GM12878 (cell line): ENCODE measurements at regions not wholly inside any gene's neighbourhood (a gene's known extent, or its start where the extent isn't known, plus 50 kb on each side); places are given as distances from the start of the nearest gene placed in this dataset.

Experiments used
- ATAC-seq: fragments of 200-7000 bp; cut with Tn5 transposase; 3 replicates; pipeline ENCODE4 v1.9.1; 2020; ENCODE audit warnings: mild to moderate bottlenecking, moderate library complexity
- BruUV-seq: library from RNA; stranded (reverse); fragments of 400-500 nt; replicated peaks from 2 replicates; lab custom pipeline; 2021; lab: Mats Ljungman, UMichigan
- CTCF ChIA-PET: fragments of 300-600 bp; sonication (Branson Sonifier 250); formaldehyde crosslinking; extraction: SDS; loops from one replicate; lab custom pipeline; 2021; ENCODE audit warnings: inconsistent platforms; lab: Yijun Ruan, JAX
- POLR2A ChIA-PET: fragments of 350-600 bp; formaldehyde crosslinking; extraction: SDS; loops from one replicate; lab custom pipeline; 2021; ENCODE audit warnings: inconsistent platforms; lab: Charles Lee
- RAD21 ChIA-PET: fragments of 300-600 bp; sonication (Branson Sonifier 250); formaldehyde crosslinking; loops from one replicate; lab custom pipeline; 2023; ENCODE audit warnings: antibody characterized with exemption; ENCODE audit not compliant: unreplicated experiment; lab: Charles Lee
- SMC1A ChIA-PET: fragments of 300-600 bp; sonication (Branson Sonifier 250); formaldehyde crosslinking; loops from one replicate; lab custom pipeline; 2023; ENCODE audit not compliant: unreplicated experiment, uncharacterized antibody; lab: Charles Lee
- DNase-seq: peaks from one replicate; pipeline ENCODE4 v3.0.0-alpha.2; 2011; ENCODE audit warnings: low read depth, low spot score
- FAIRE-seq: peaks from 3 replicates; lab custom pipeline; 2011; peaks lifted over from hg19 to GRCh38; lab: Jason Lieb, UNC
- H2AFZ ChIP-seq: 2 replicates; pipeline ENCODE4 v1.6.0; 2011; ENCODE audit warnings: low read depth, low read length, control low read depth; ENCODE audit not compliant: control insufficient read depth
- H3K27ac ChIP-seq: 2 replicates; pipeline ENCODE4 v1.5.1; 2011; ENCODE audit warnings: control low read depth; ENCODE audit not compliant: control insufficient read depth, insufficient read depth
- H3K27me3 ChIP-seq, 2 experiments: replicated peaks in 1 of 2; 2 replicates each; pipeline versions ENCODE4 v1.6.0 to v1.6.1; 2011; ENCODE audit warnings: low read length in 1 of 2; ENCODE audit not compliant: control insufficient read depth in 2 of 2, insufficient read depth in 2 of 2
- H3K36me3 ChIP-seq, 2 experiments: 2 replicates each; pipeline ENCODE4 v1.5.1; 2011; ENCODE audit warnings: low read length in 1 of 2; ENCODE audit not compliant: control insufficient read depth in 2 of 2, insufficient read depth in 2 of 2
- H3K4me1 ChIP-seq: 2 replicates; pipeline ENCODE4 v1.6.1; 2011; ENCODE audit warnings: mild to moderate bottlenecking, low read length, moderate library complexity, mixed read lengths; ENCODE audit not compliant: control insufficient read depth, insufficient read depth
- H3K4me2 ChIP-seq: 2 replicates; pipeline ENCODE4 v1.6.0; 2011; ENCODE audit warnings: control low read depth; ENCODE audit not compliant: control insufficient read depth, insufficient read depth
- H3K4me3 ChIP-seq: fragments of 200-600 bp; sonication (generic); 2 replicates; pipeline ENCODE4 v1.5.1; 2016
- H3K79me2 ChIP-seq: 2 replicates; pipeline ENCODE4 v1.6.0; 2011; ENCODE audit warnings: low read length; ENCODE audit not compliant: control insufficient read depth, insufficient read depth
- H3K9ac ChIP-seq: 2 replicates; pipeline ENCODE4 v1.8.0; 2011; ENCODE audit warnings: low read length, control low read depth, mixed read lengths; ENCODE audit not compliant: control insufficient read depth, insufficient read depth
- H3K9me3 ChIP-seq: replicated peaks from 3 replicates; pipeline ENCODE4 v1.5.1; 2011; ENCODE audit warnings: mild to moderate bottlenecking, low read length; ENCODE audit not compliant: control insufficient read depth, insufficient read depth
- H4K20me1 ChIP-seq: 2 replicates; pipeline ENCODE4 v1.6.0; 2011; ENCODE audit not compliant: control insufficient read depth, insufficient read depth
- ATF3 ChIP-seq: IDR thresholded peaks from 2 replicates; pipeline ENCODE4 v1.6.1; 2011; ENCODE audit warnings: low read depth, mild to moderate bottlenecking, low read length, moderate library complexity, borderline replicate concordance; ENCODE audit errors: extremely low read depth
- CBFB ChIP-seq: IDR thresholded peaks from 2 replicates; pipeline ENCODE4 v1.6.1; 2016; ENCODE audit warnings: antibody characterized with exemption, low read depth
- GABPA ChIP-seq: IDR thresholded peaks from 2 replicates; pipeline ENCODE4 v1.6.1; 2014; ENCODE audit warnings: antibody characterized with exemption, low read depth, mild to moderate bottlenecking, inconsistent platforms
- IKZF2 ChIP-seq, 2 experiments: fragments of 450-650 bp; IDR thresholded peaks; 2 replicates each; pipeline ENCODE4 v1.6.1; 2017; ENCODE audit warnings: mild to moderate bottlenecking in 2 of 2, moderate library complexity in 2 of 2
- MEF2A ChIP-seq: IDR thresholded peaks from 2 replicates; pipeline ENCODE4 v1.6.1; 2011; ENCODE audit warnings: low read depth, mild to moderate bottlenecking, low read length, moderate library complexity; ENCODE audit not compliant: insufficient read depth
- MYC ChIP-seq: IDR thresholded peaks from 2 replicates; pipeline ENCODE4 v1.6.1; 2011; ENCODE audit warnings: mild to moderate bottlenecking, low read length, moderate library complexity, inconsistent platforms; ENCODE audit not compliant: insufficient read depth, insufficient replicate concordance, insufficient read length, severe bottlenecking
- TBL1XR1 ChIP-seq: IDR thresholded peaks from 2 replicates; pipeline ENCODE4 v1.6.1; 2012; ENCODE audit warnings: low read depth, low read length, improper control_type of control experiment
- TCF7 ChIP-seq: IDR thresholded peaks from 2 replicates; pipeline ENCODE4 v1.6.1; 2014; ENCODE audit warnings: antibody characterized with exemption, borderline replicate concordance
- ZSCAN29 ChIP-seq: fragments of 450-650 bp; IDR thresholded peaks from 2 replicates; pipeline ENCODE4 v1.6.1; 2017; ENCODE audit warnings: mild to moderate bottlenecking, moderate library complexity
- WGBS: methylation state at CpG from one replicate; pipeline ENCODE4 v1.1.6; 2016; ENCODE audit warnings: low lambda C conversion rate; ENCODE audit not compliant: insufficient replicate concordance, insufficient coverage; ENCODE audit errors: missing lambda C conversion rate; 5-methylcytosine and 5-hydroxymethylcytosine counted together
- in situ Hi-C: fragments of 300-500 bp; cut with MboI; formaldehyde crosslinking; loops from 9 replicates; pipeline ENCODE4 v1.14.3; 2018; ENCODE audit warnings: mixed read lengths
- intact Hi-C: fragments of 100-400 bp; cut with micrococcal nuclease; formaldehyde crosslinking; loops from one replicate; pipeline ENCODE4 v1.14.2; 2022; ENCODE audit not compliant: unreplicated experiment
- TF ChIP-seq, protein P1 (sequence below): fragments of 450-650 bp; IDR thresholded peaks from 2 replicates; pipeline ENCODE4 v1.6.1; 2017; ENCODE audit warnings: antibody characterized with exemption, mild to moderate bottlenecking, moderate library complexity

DNA sequence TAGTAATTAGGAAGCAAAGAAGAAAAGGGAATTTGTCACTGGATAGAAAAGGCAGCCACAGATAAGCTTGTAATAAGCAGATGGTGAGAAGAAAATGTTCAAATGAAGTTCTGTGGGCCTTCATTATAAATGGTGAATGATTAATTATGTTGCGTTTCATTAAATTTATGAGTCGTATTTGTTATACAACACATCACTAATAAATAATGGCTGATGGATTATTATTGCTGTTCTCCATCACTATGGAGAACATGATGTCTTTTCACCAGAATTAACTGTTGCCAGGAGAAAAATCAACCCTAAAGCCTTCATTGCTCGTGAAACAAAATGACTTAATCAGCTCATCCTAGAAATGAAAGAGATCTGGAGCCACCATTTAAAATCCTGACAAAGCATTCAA, 158.5 kb downstream of the BTBD3 start:
- RAD21 ChIA-PET = no interaction called here
- Histone ChIP-seq H3K79me2 (no peaks in the 10 kb centered on the region), H3K4me3 (no peak overlapping the region), H2AFZ (no peak overlapping the region), H3K27me3 (no peaks in the 10 kb centered on the region), H4K20me1 (no peaks in the 10 kb centered on the region), H3K4me1 (no peaks in the 10 kb centered on the region), H3K4me2 (no peak overlapping the region)
- no TSS peak for BruUV-seq
- CTCF ChIA-PET = no interaction called here
- WGBS = 51% methylated on average over 3 of the region's 3 CpGs
- FAIRE-seq = no peak
- ATAC-seq = no peak
- no peak for TF ChIP-seq MEF2A
- no peak for TF ChIP-seq TBL1XR1
- TF ChIP-seq IKZF2 (IDR thresholded peaks at IDR 0.05) = no peak
- TF ChIP-seq CBFB = no peak
- TF ChIP-seq, protein P1, sequence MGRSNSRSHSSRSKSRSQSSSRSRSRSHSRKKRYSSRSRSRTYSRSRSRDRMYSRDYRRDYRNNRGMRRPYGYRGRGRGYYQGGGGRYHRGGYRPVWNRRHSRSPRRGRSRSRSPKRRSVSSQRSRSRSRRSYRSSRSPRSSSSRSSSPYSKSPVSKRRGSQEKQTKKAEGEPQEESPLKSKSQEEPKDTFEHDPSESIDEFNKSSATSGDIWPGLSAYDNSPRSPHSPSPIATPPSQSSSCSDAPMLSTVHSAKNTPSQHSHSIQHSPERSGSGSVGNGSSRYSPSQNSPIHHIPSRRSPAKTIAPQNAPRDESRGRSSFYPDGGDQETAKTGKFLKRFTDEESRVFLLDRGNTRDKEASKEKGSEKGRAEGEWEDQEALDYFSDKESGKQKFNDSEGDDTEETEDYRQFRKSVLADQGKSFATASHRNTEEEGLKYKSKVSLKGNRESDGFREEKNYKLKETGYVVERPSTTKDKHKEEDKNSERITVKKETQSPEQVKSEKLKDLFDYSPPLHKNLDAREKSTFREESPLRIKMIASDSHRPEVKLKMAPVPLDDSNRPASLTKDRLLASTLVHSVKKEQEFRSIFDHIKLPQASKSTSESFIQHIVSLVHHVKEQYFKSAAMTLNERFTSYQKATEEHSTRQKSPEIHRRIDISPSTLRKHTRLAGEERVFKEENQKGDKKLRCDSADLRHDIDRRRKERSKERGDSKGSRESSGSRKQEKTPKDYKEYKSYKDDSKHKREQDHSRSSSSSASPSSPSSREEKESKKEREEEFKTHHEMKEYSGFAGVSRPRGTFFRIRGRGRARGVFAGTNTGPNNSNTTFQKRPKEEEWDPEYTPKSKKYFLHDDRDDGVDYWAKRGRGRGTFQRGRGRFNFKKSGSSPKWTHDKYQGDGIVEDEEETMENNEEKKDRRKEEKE = no peak
- TF ChIP-seq TCF7 = no peak
- no peak for TF ChIP-seq ZSCAN29
- TF ChIP-seq GABPA = no peak
- no peak for TF ChIP-seq ATF3
- no peak for TF ChIP-seq MYC
- TF ChIP-seq, all 136 proteins: peak for 0
- Histone ChIP-seq H3K36me3 (no peaks in the 10 kb centered on the region), H3K9me3 (no peaks in the 10 kb centered on the region), H3K9ac (no peak overlapping the region), H3K27ac (no peak overlapping the region)
- DNase-seq = no peak
- intact Hi-C loops = no loop called here
- ChIA-PET POLR2A (no interaction called here), SMC1A (interaction anchor here (0.6 kb wide), 1 partner anchor 69 kb away, joined by 3 read pairs; no protein-coding TSS in a partner anchor)
- in situ Hi-C loops = no loop called here
